Epithelial cell of esophagus (primary cell): ENCODE measurements at regions not wholly inside any gene's neighbourhood (a gene's known extent, or its start where the extent isn't known, plus 50 kb on each side); places are given as distances from the start of the nearest gene placed in this dataset.

Experiments used
- DNase-seq: peaks from one replicate; pipeline ENCODE4 v3.0.0; 2010; ENCODE audit warnings: low read depth
- H3K4me3 ChIP-seq: 2 replicates; pipeline ENCODE4 v1.5.1; 2011; ENCODE audit warnings: mild to moderate bottlenecking, low read length, control low read depth
- CTCF ChIP-seq: IDR thresholded peaks from 2 replicates; pipeline ENCODE4 v1.5.1; 2011; ENCODE audit warnings: low read depth, mild to moderate bottlenecking, low read length, control low read depth, inconsistent platforms; ENCODE audit not compliant: insufficient read depth; ENCODE audit errors: missing control alignments

- no peak for TF ChIP-seq CTCF
- DNase-seq: no peak
- no peak overlapping the region for H3K4me3 ChIP-seq
These were observed 267.9 kb upstream of the CAND1 start for GRCh38 chr12:67001251-67001650.

GRCh38 chr12:67002720-67003119 is 266.4 kb upstream of the CAND1 start:
- no peak for TF ChIP-seq CTCF
- DNase-seq: peak; percentile 17
- H3K4me3 ChIP-seq: no peak overlapping the region

GRCh38 chr12:67006610-67007009 is 262.5 kb upstream of the CAND1 start:
- TF ChIP-seq CTCF: no peak
- H3K4me3 ChIP-seq: no peak overlapping the region
- DNase-seq: no peak

- TF ChIP-seq CTCF: no peak
- no peak overlapping the region for H3K4me3 ChIP-seq
- DNase-seq: no peak
These were observed 254.5 kb upstream of the CAND1 start for GRCh38 chr12:67014642-67015041.

GRCh38 chr12:67018105-67018504 is 251.1 kb upstream of the CAND1 start:
- no peak overlapping the region for H3K4me3 ChIP-seq
- no peak for TF ChIP-seq CTCF
- DNase-seq: no peak

- no peak for TF ChIP-seq CTCF
- DNase-seq: no peak
- H3K4me3 ChIP-seq: no peak overlapping the region
These were observed 250.1 kb upstream of the CAND1 start for GRCh38 chr12:67019070-67019469.

- no peak overlapping the region for H3K4me3 ChIP-seq
- TF ChIP-seq CTCF: peak; percentile 90
- DNase-seq: peak; percentile 40
These were observed 243.5 kb upstream of the CAND1 start for GRCh38 chr12:67025543-67026114.
